ENCODE measurements at regions not wholly inside any gene's neighbourhood (a gene's known extent, or its start where the extent isn't known, plus 50 kb on each side); places are given as distances from the start of the nearest gene placed in this dataset.

DNA sequence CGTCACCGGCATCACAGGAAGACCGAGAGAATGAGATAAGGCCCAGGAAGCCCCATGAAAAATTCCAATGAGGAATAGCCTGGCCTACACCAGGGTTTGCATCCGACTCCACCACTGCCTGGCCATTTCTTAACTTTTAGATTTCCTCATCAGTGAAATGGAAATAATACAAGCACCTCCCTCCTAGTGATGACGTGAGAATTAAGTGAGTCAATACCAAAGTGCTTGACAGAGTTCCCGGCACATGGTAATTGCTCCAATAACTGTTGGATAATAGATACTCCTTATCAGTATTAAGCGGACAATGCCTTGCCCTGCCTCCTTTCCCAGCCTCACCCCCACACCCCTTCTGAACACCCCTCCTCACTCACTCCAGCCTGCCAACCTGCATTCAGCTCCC, 105.4 kb downstream of the TLE3 start:
- TF ChIP-seq, protein P1, sequence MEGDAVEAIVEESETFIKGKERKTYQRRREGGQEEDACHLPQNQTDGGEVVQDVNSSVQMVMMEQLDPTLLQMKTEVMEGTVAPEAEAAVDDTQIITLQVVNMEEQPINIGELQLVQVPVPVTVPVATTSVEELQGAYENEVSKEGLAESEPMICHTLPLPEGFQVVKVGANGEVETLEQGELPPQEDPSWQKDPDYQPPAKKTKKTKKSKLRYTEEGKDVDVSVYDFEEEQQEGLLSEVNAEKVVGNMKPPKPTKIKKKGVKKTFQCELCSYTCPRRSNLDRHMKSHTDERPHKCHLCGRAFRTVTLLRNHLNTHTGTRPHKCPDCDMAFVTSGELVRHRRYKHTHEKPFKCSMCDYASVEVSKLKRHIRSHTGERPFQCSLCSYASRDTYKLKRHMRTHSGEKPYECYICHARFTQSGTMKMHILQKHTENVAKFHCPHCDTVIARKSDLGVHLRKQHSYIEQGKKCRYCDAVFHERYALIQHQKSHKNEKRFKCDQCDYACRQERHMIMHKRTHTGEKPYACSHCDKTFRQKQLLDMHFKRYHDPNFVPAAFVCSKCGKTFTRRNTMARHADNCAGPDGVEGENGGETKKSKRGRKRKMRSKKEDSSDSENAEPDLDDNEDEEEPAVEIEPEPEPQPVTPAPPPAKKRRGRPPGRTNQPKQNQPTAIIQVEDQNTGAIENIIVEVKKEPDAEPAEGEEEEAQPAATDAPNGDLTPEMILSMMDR (conservative IDR thresholded peaks at IDR 0.05; ENCODE audit: low read length): no peak
- TF ChIP-seq EZH2phosphoT487 (IDR thresholded peaks at IDR 0.05; ENCODE audit: borderline replicate concordance, low read depth, low read length): no peak
